ENCODE measurements at regions not wholly inside any gene's neighbourhood (a gene's known extent, or its start where the extent isn't known, plus 50 kb on each side); places are given as distances from the start of the nearest gene placed in this dataset.
A peak's percentile ranks its signal among the peaks of the same experiment; 100 is the strongest.
"Not testable (repeated sequence)": the region's sequence is repeated elsewhere in the genome, so short reads cannot be mapped to it uniquely, and the experiment has no call there.

GRCh38 chr3:10667901-10668476 is 148.0 kb upstream of the SLC6A11 start:
- DNase-seq, result no peak

DNA sequence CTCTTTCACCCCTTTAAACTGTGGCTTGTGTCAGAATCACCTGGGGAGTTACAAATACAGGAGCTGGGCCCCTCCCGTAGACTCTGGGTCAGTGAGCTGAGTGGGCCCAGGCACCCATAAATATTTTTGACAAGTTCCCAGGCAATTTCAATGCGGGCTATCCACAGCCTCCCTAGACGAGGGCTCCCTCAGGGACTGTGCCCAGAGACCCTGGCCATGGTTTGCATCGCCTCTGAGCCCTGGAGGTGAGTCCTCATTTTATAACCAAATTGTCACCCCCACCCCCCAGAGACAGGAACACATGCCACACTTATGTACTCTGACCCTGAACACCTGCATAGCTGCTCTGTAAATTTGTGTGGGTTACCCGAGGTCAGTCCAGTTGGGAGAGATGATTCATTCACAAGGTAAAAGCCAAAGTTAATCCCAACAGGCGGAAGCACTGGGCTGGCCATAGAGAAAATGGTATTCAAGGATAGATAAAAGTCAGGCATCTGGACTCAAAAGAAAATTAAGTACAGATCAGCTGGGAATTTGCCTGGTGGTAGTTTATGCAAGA is 146.5 kb upstream of the SLC6A11 start:
- DNase-seq, result no peak

GRCh38 chr3:10672422-10672821 is 143.6 kb upstream of the SLC6A11 start:
- DNase-seq, result no peak

DNA sequence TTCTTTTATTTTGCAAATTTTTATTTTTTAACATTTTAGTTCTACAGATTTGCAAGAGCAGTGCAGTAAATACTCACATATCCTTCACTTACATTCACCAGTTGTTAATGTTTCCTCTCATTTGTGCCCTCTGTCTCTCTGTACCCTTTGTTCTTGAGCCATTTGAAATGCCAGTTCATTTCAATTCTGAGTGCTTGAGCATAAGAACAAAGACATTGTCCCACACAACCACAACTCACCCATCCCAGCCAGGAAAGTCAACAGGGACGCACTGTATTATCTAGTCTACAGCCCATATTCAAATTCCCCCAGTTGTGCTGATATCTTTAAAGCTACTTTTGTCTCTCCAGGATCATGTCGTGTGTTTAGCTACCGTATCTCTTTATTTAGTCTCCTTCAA is 141.4 kb upstream of the SLC6A11 start:
- DNase-seq, result no peak

- no peak for DNase-seq
Observed at GRCh38 chr3:10676905-10677304, 139.1 kb upstream of the SLC6A11 start.

DNA sequence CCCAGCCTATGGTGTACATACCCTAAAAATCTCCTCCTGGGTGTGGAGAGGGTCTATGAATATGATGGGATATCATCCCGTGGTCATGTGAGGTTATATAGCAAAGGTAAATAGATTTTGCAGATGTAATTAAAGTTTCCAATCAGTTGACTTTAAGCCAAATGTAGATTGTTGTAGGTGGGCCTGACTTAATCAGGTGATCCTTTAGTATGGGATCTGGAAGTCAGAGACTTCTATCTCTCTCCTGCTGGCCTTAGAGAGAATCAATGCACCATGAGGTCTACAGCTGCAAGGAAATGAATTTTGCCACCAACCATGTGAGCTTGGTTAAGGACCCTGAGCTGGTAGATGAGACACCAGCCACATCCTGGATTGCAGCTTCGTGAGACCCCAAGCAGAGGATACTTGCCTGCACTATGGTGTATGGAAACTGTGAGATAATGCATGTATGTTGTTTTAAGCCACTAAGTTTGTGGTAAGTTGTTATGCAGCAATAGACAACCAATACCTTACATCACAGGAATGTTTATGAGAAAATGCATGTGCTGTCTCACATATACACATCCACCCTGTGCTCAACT is 137.1 kb upstream of the SLC6A11 start:
- no peak for DNase-seq

- no peak for DNase-seq
Observed at GRCh38 chr3:10680796-10681195, 135.2 kb upstream of the SLC6A11 start.

- DNase-seq, result no peak
Observed at GRCh38 chr3:10682692-10683091, 133.3 kb upstream of the SLC6A11 start.

GRCh38 chr3:10683106-10683505 is 132.9 kb upstream of the SLC6A11 start:
- DNase-seq, result no peak

- DNase-seq, result no peak
Observed at GRCh38 chr3:10688126-10688525, 127.9 kb upstream of the SLC6A11 start.

DNA sequence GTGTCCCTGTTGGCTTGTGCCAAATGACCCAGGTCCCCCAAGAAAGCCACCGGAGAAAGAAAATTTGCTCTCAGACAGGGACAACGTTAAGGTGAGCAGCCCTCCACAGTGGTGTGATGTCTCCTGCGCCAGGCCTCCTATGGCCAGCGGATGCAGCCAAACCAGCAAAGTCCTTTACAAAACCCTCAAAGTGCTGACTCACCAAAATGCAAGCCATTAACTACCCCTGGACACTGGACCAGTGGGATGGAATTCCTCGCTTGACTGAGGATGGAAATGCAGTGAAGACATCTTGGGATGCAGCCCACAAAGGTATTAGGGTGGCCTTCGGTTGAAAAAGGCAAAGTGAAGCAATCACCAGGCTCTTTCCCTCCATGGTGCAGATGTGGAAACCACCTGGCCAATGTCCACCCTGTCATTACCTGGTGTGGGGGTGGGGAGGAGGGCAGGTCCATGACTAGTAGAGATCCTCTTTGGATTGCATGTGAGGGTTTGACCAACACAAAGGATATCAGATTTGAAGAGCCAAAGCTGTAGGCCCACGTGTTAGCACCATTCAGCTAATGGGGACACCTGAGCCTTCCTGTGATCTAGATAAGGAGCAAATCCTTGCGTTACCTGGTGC is 127.4 kb upstream of the SLC6A11 start:
- DNase-seq, result no peak

DNA sequence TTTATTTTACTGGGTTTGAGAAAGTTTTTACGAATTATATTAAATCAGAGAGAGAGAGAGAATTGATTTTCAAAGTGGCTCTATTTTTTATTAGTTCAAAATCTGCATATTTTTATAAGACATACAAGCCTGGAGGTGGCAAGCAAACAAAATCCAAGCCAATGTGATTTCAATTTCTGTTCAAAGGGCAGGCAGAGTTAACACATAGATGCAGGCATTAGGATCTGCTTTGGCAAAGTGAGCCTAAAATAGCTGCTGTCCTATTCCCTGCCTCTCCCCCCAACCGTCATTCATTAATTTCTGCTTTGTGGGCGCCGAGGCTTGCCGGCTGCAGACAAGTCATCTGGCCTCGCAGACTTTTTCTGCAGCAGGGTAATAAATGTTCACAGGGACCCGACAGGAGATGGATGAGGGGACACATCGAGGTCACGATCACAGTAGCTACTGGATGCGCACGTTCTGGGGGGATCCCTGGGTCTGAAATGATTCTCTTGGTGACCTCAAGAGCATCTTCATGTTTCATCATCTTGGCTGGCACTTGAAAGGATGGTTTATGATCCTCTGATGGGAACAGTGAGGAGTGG is 123.9 kb upstream of the SLC6A11 start:
- DNase-seq, result no peak

DNA sequence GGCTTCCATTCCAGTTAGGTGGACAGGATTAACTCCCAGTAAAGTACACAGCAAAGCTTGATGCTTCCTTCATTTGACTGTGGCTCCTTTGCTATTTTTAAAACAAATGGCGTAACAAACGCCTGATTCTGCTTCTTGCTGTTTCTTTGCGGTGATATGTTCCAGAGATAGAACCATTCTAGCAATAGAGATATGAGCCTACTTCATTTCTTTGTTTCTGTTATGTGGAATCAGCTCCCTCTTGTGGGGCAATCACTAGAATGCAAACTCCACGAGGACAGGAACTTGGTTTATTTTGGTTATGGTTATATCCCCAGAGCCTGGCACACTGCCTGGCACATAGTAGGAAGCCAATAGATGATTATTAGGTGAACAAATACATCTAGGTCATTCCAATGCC is 122.6 kb upstream of the SLC6A11 start:
- DNase-seq, result no peak

GRCh38 chr3:10694179-10694578 is 121.8 kb upstream of the SLC6A11 start:
- no peak for DNase-seq

- DNase-seq, result not testable (repeated sequence)
Observed at GRCh38 chr3:10695186-10695585, 120.8 kb upstream of the SLC6A11 start.

GRCh38 chr3:10695595-10696285 is 120.3 kb upstream of the SLC6A11 start:
- no peak for DNase-seq

- no peak for DNase-seq
Observed at GRCh38 chr3:10697918-10698317, 118.1 kb upstream of the SLC6A11 start.

DNA sequence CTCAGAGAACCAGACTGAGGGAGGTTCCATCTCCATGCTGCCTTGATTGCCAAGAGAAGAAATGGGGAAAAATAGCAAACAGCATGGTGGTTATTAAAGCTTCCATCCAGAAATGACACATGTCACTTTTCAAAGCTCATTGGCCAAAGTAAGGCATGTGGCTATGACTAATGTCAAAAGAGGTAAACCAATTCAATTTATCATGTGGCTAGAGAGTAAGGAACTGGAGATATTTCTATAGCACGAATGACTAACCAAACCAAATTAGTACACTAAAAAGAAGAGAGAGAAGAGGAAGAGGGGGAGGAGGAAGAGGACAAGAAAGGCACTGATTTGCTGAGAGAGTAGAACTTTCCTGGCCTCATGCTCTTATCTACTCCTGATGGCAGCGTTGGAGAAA is 115.2 kb upstream of the SLC6A11 start:
- DNase-seq, result no peak

DNA sequence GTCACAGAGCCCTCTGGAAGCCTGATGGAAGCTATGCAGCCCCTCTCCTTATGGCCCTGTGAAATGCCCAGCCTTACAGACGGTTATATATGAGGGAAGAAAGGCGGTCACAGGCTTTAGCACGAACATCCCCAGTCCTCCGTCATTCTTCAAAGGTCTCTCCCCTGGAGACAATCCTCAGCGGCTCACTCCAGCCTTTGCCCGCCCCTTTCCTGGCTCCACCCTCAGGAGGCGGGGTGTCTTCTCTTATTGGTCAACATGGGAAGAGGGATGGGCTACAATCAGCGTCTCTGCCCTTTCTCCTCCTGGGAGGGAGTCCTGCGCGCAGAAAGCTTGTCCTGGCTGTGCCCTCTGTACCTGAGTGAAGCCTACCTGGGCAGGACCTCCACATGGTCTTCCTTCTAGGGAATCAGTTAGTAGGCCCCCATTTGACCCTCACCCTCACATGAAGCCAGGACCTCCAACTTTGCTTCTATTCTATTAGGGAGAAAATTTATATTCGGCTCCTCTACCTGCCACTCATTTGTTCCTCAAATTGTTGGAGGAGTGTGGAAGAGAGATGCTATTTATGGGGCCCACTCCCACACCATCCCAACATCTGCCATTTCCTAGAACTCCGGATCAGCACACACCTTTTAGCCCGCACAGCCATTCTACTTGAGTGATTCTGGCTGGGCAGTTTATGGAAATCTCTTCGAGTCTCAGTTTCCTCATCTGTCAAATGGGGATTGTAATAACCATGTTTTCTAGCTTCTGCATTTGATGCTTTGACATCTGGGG is 112.9 kb upstream of the SLC6A11 start:
- no peak for DNase-seq

GRCh38 chr3:10703875-10704274 is 112.2 kb upstream of the SLC6A11 start:
- DNase-seq, result peak; percentile 49

DNA sequence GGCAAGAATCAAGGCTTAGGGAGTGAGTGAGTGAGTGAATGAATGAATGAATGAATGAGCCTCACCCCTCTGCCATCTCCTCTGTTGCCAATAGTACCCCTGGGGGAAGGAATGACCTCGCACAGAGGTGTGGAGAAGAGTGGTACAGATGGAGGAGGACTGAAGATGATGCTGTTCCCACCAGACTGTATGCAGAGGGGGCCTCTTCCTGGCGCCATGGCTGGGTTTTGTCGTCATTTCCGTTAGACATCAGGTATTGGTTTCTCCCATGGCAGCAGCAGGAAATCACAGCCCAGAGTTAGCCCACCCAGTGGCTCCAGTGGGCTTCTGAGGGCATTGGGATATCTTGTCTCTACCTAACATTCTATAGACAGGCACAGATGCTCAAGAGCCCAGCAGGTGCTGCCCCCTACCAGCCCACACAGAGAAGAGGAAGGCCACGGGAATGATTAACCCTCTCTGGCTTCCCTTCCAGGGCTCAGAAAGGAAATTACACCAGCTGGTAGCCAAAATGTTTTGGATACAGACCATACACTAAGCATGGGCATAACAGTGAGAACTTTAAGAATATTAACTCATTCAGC is 109.8 kb upstream of the SLC6A11 start:
- DNase-seq, result peak; percentile 73

GRCh38 chr3:10706740-10707399 is 109.2 kb upstream of the SLC6A11 start:
- DNase-seq, result no peak

All from 8988T (cell line).